ENCODE measurements at regions not wholly inside any gene's neighbourhood (a gene's known extent, or its start where the extent isn't known, plus 50 kb on each side); places are given as distances from the start of the nearest gene placed in this dataset.

- TF ChIP-seq CTCF (IDR thresholded peaks at IDR 0.05) (no peak), POLR2AphosphoS5 (IDR thresholded peaks at IDR 0.05) (no peak), POLR2A (IDR thresholded peaks at IDR 0.05) (no peak)
Observed at GRCh38 chr5:89981878-89982773, 427.4 kb downstream of the CETN3 start.

All from stomach (tissue), 4 donors.